ENCODE measurements at regions not wholly inside any gene's neighbourhood (a gene's known extent, or its start where the extent isn't known, plus 50 kb on each side); places are given as distances from the start of the nearest gene placed in this dataset.
"Not testable (repeated sequence)": the region's sequence is repeated elsewhere in the genome, so short reads cannot be mapped to it uniquely, and the experiment has no call there.

GRCh38 chr2:64745562-64745961 lies 91.8 kb upstream of the SERTAD2 start:
- H3K9me3 ChIP-seq (ENCODE audit: severe bottlenecking), result no peaks in the 10 kb centered on the region
- no peak for DNase-seq
- H3K4me3 ChIP-seq (ENCODE audit: low read depth, low read length), result no peak overlapping the region
- H3K27me3 ChIP-seq (ENCODE audit: insufficient read depth, low read depth, severe bottlenecking), result no peaks in the 10 kb centered on the region
- H3K36me3 ChIP-seq, result no peaks in the 10 kb centered on the region
- TF ChIP-seq CTCF (IDR thresholded peaks at IDR 0.05; ENCODE audit: low read depth, low read length), result no peak
- no peak overlapping the region for H3K27ac ChIP-seq

- H3K27ac ChIP-seq; H3K27me3 ChIP-seq (ENCODE audit: insufficient read depth, low read depth, severe bottlenecking); DNase-seq: not testable (repeated sequence)
Observed at GRCh38 chr2:64747690-64748091, 94.0 kb upstream of the SERTAD2 start.

GRCh38 chr2:64748147-64748546 lies 94.4 kb upstream of the SERTAD2 start:
- no peak for TF ChIP-seq CTCF (IDR thresholded peaks at IDR 0.05; ENCODE audit: low read depth, low read length)
- no peak overlapping the region for H3K27ac ChIP-seq
- no peak for DNase-seq
- H3K36me3 ChIP-seq, result no peaks in the 10 kb centered on the region
- no peaks in the 10 kb centered on the region for H3K9me3 ChIP-seq (ENCODE audit: severe bottlenecking)
- no peak overlapping the region for H3K4me3 ChIP-seq (ENCODE audit: low read depth, low read length)
- no peaks in the 10 kb centered on the region for H3K27me3 ChIP-seq (ENCODE audit: insufficient read depth, low read depth, severe bottlenecking)

More at GRCh38 chr2:64747690-64748091, 94.0 kb upstream of the SERTAD2 start:
- H3K4me3 ChIP-seq (ENCODE audit: low read depth, low read length); H3K36me3 ChIP-seq; H3K9me3 ChIP-seq (ENCODE audit: severe bottlenecking): not testable (repeated sequence)

GRCh38 chr2:64748561-64748960 lies 94.8 kb upstream of the SERTAD2 start:
- Histone ChIP-seq H3K36me3 (no peaks in the 10 kb centered on the region), H3K9me3 (ENCODE audit: severe bottlenecking) (no peaks in the 10 kb centered on the region), H3K27ac (no peak overlapping the region), H3K27me3 (ENCODE audit: insufficient read depth, low read depth, severe bottlenecking) (no peaks in the 10 kb centered on the region), H3K4me3 (ENCODE audit: low read depth, low read length) (no peak overlapping the region)
- TF ChIP-seq CTCF (IDR thresholded peaks at IDR 0.05; ENCODE audit: low read depth, low read length), result no peak
- no peak for DNase-seq

- no peaks in the 10 kb centered on the region for H3K27me3 ChIP-seq (ENCODE audit: insufficient read depth, low read depth, severe bottlenecking)
- TF ChIP-seq CTCF (IDR thresholded peaks at IDR 0.05; ENCODE audit: low read depth, low read length), result no peak
- peak overlapping the region; percentile 99 for H3K4me3 ChIP-seq (ENCODE audit: low read depth, low read length)
- no peaks in the 10 kb centered on the region for H3K36me3 ChIP-seq
- peak overlapping the region; percentile 82; the same call in 1 of the 2 replicates for H3K27ac ChIP-seq
- H3K9me3 ChIP-seq (ENCODE audit: severe bottlenecking), result no peaks in the 10 kb centered on the region
- no peak for DNase-seq
Observed at GRCh38 chr2:64749446-64749845, 95.7 kb upstream of the SERTAD2 start.

GRCh38 chr2:64750001-64750816 lies 96.5 kb upstream of the SERTAD2 start:
- peak; percentile 77 for DNase-seq
- Histone ChIP-seq H3K36me3 (no peaks in the 10 kb centered on the region), H3K4me3 (ENCODE audit: low read depth, low read length) (peak overlapping the region; percentile 99), H3K27me3 (ENCODE audit: insufficient read depth, low read depth, severe bottlenecking) (no peaks in the 10 kb centered on the region), H3K9me3 (ENCODE audit: severe bottlenecking) (no peaks in the 10 kb centered on the region), H3K27ac (peak overlapping the region; percentile 82)
- TF ChIP-seq CTCF (IDR thresholded peaks at IDR 0.05; ENCODE audit: low read depth, low read length), result peak; percentile 24; the same call in 1 of the 2 replicates

Measured in WERI-Rb-1 (cell line).